HepG2 (cell line): ENCODE measurements at regions not wholly inside any gene's neighbourhood (a gene's known extent, or its start where the extent isn't known, plus 50 kb on each side); places are given as distances from the start of the nearest gene placed in this dataset.

Experiments used
- CEBPB ChIP-seq: IDR thresholded peaks from 2 replicates; pipeline ENCODE4 v1.6.1; 2011; ENCODE audit warnings: low read depth, low read length, improper control_type of control experiment, borderline replicate concordance
- CTCF ChIP-seq: sonication (generic); formaldehyde crosslinking; IDR thresholded peaks from 2 replicates; pipeline ENCODE4 v1.5.0; 2020; ENCODE audit warnings: mild to moderate bottlenecking, missing genetic modification reagents, moderate library complexity
- ELK4 ChIP-seq: sonication (generic); formaldehyde crosslinking; IDR thresholded peaks from 2 replicates; pipeline ENCODE4 v1.9.0; 2021; ENCODE audit warnings: missing genetic modification reagents, borderline replicate concordance
- HMG20B ChIP-seq: conservative IDR thresholded peaks from 2 replicates; pipeline ENCODE4 v1.6.1; 2016; ENCODE audit warnings: missing genetic modification reagents, missing compliant biosample characterization
- KLF6 ChIP-seq: IDR thresholded peaks from 2 replicates; pipeline ENCODE4 v1.8.0; 2016; ENCODE audit warnings: missing biosample characterization, missing genetic modification reagents
- NR1H2 ChIP-seq: sonication (generic); formaldehyde crosslinking; IDR thresholded peaks from 2 replicates; pipeline ENCODE4 v1.8.1; 2022; ENCODE audit warnings: low read depth, missing genetic modification reagents, borderline replicate concordance
- POLR2A ChIP-seq, 2 experiments: IDR thresholded peaks; 2 replicates each; pipeline ENCODE4 v1.6.1; 2011; ENCODE audit warnings: low read depth in 2 of 2, low read length in 2 of 2, mild to moderate bottlenecking in 1 of 2, moderate library complexity in 1 of 2; ENCODE audit not compliant: insufficient read depth in 1 of 2
- SSRP1 ChIP-seq: IDR thresholded peaks from 2 replicates; pipeline ENCODE4 v1.6.1; 2016; ENCODE audit warnings: control low read depth
- ZNF20 ChIP-seq: sonication (generic); formaldehyde crosslinking; IDR thresholded peaks from 2 replicates; pipeline ENCODE4 v1.4.0; 2020; ENCODE audit warnings: mild to moderate bottlenecking, moderate library complexity, missing genetic modification reagents
- ZNF296 ChIP-seq: sonication (generic); formaldehyde crosslinking; conservative IDR thresholded peaks from 2 replicates; pipeline ENCODE4 v1.5.0; 2020; ENCODE audit warnings: mild to moderate bottlenecking, missing genetic modification reagents
- ZNF34 ChIP-seq: sonication (generic); formaldehyde crosslinking; IDR thresholded peaks from 2 replicates; pipeline ENCODE4 v1.4.0; 2020; ENCODE audit warnings: mild to moderate bottlenecking, missing genetic modification reagents, borderline replicate concordance
- ZNF431 ChIP-seq: sonication (generic); formaldehyde crosslinking; IDR thresholded peaks from 2 replicates; pipeline ENCODE4 v1.9.0; 2022; ENCODE audit warnings: missing genetic modification reagents, low read depth, mild to moderate bottlenecking, borderline replicate concordance

- TF ChIP-seq ZNF296 (no peak), ELK4 (CRISPR knock-in tag) (no peak), ZNF20 (CRISPR knock-in tag) (no peak), CTCF (CRISPR knock-in tag) (no peak), HMG20B (CRISPR knock-in tag) (no peak), KLF6 (no peak), ZNF431 (no peak), NR1H2 (no peak), CEBPB (no peak), SSRP1 (CRISPR knock-in tag) (no peak), POLR2A (IDR thresholded peaks at IDR 0.05; ENCODE audit: insufficient read depth in 1 of 2, low read depth in 2 of 2, low read length in 2 of 2) (no peak), ZNF34 (CRISPR knock-in tag) (no peak)
Measured at GRCh38 chr5:92864591-92864990, 716.4 kb downstream of the NR2F1-AS1 start.
